ENCODE measurements at regions not wholly inside any gene's neighbourhood (a gene's known extent, or its start where the extent isn't known, plus 50 kb on each side); places are given as distances from the start of the nearest gene placed in this dataset.

- TF ChIP-seq CTCF (IDR thresholded peaks at IDR 0.05; ENCODE audit: insufficient read depth, low read length) (no peak), REST (IDR thresholded peaks at IDR 0.05; ENCODE audit: insufficient replicate concordance, low read depth) (no peak)
Measured at GRCh38 chr9:14985419-14985818, 75.2 kb upstream of the FREM1 start.

Data from HL-60 (cell line).